T-helper 1 cell treated with Interleukin-12 subunit alpha and Interleukin-12 subunit beta and Interleukin-4 antibody, amounts not matched to agents 30 μg/mL and 1 μg/mL, for 36 hours (primary cell): ENCODE measurements at regions not wholly inside any gene's neighbourhood (a gene's known extent, or its start where the extent isn't known, plus 50 kb on each side); places are given as distances from the start of the nearest gene placed in this dataset.

ENCODE experiments used
- H3K27ac Mint-ChIP-seq: one replicate; pipeline ENCODE4 v1.8.0; 2021; ENCODE audit warnings: mild to moderate bottlenecking, mixed read lengths
- H3K27me3 Mint-ChIP-seq: one replicate; pipeline ENCODE4 v1.8.0; 2021; ENCODE audit warnings: low read depth, mixed read lengths
- H3K36me3 Mint-ChIP-seq: one replicate; pipeline ENCODE4 v1.8.0; 2021; ENCODE audit warnings: low read depth, mixed read lengths
- H3K4me1 Mint-ChIP-seq: one replicate; pipeline ENCODE4 v1.8.0; 2021; ENCODE audit warnings: low read depth, mixed read lengths
- H3K4me3 Mint-ChIP-seq: one replicate; pipeline ENCODE4 v1.8.0; 2021; ENCODE audit warnings: mild to moderate bottlenecking, moderate library complexity, mixed read lengths
- H3K9me3 Mint-ChIP-seq: one replicate; pipeline ENCODE4 v1.8.0; 2021; ENCODE audit warnings: mixed read lengths

GRCh38 chr15:69951256-69951897 is 146.3 kb downstream of the TLE3 start:
- no peaks in the 10 kb centered on the region for H3K4me1 Mint-ChIP-seq
- H3K4me3 Mint-ChIP-seq, result no peak overlapping the region
- peaks cover 4% of the 10 kb centered on the region for H3K27me3 Mint-ChIP-seq
- no peaks in the 10 kb centered on the region for H3K36me3 Mint-ChIP-seq
- H3K27ac Mint-ChIP-seq, result no peak overlapping the region
- no peaks in the 10 kb centered on the region for H3K9me3 Mint-ChIP-seq

- no peaks in the 10 kb centered on the region for H3K36me3 Mint-ChIP-seq
- H3K27ac Mint-ChIP-seq, result no peak overlapping the region
- H3K9me3 Mint-ChIP-seq, result no peaks in the 10 kb centered on the region
- peaks cover 4% of the 10 kb centered on the region for H3K27me3 Mint-ChIP-seq
- H3K4me1 Mint-ChIP-seq, result no peaks in the 10 kb centered on the region
- no peak overlapping the region for H3K4me3 Mint-ChIP-seq
Measured at GRCh38 chr15:69951898-69952555, 145.7 kb downstream of the TLE3 start.

GRCh38 chr15:69953051-69953450 is 144.7 kb downstream of the TLE3 start:
- no peak overlapping the region for H3K27ac Mint-ChIP-seq
- no peaks in the 10 kb centered on the region for H3K9me3 Mint-ChIP-seq
- H3K27me3 Mint-ChIP-seq, result peaks cover 4% of the 10 kb centered on the region
- H3K4me1 Mint-ChIP-seq, result no peaks in the 10 kb centered on the region
- H3K36me3 Mint-ChIP-seq, result no peaks in the 10 kb centered on the region
- no peak overlapping the region for H3K4me3 Mint-ChIP-seq

- no peak overlapping the region for H3K4me3 Mint-ChIP-seq
- H3K36me3 Mint-ChIP-seq, result no peaks in the 10 kb centered on the region
- no peak overlapping the region for H3K27ac Mint-ChIP-seq
- no peaks in the 10 kb centered on the region for H3K9me3 Mint-ChIP-seq
- peaks cover 4% of the 10 kb centered on the region for H3K27me3 Mint-ChIP-seq
- H3K4me1 Mint-ChIP-seq, result no peaks in the 10 kb centered on the region
Measured at GRCh38 chr15:69953816-69954215, 143.9 kb downstream of the TLE3 start.

- no peaks in the 10 kb centered on the region for H3K36me3 Mint-ChIP-seq
- H3K4me3 Mint-ChIP-seq, result no peak overlapping the region
- no peaks in the 10 kb centered on the region for H3K9me3 Mint-ChIP-seq
- no peaks in the 10 kb centered on the region for H3K4me1 Mint-ChIP-seq
- H3K27me3 Mint-ChIP-seq, result peaks cover 4% of the 10 kb centered on the region
- no peak overlapping the region for H3K27ac Mint-ChIP-seq
Measured at GRCh38 chr15:69954666-69955065, 143.1 kb downstream of the TLE3 start.

GRCh38 chr15:69955240-69955894 is 142.3 kb downstream of the TLE3 start:
- no peak overlapping the region for H3K27ac Mint-ChIP-seq

GRCh38 chr15:69956417-69956816 is 141.3 kb downstream of the TLE3 start:
- Mint-ChIP-seq H3K36me3 (no peaks in the 10 kb centered on the region), H3K27ac (no peak overlapping the region), H3K9me3 (no peaks in the 10 kb centered on the region), H3K4me3 (no peak overlapping the region), H3K27me3 (peaks cover 7% of the 10 kb centered on the region), H3K4me1 (no peaks in the 10 kb centered on the region)

More at GRCh38 chr15:69955240-69955894, 142.3 kb downstream of the TLE3 start:
- Mint-ChIP-seq H3K36me3 (no peaks in the 10 kb centered on the region), H3K4me3 (no peak overlapping the region), H3K27me3 (peaks cover 4% of the 10 kb centered on the region), H3K9me3 (no peaks in the 10 kb centered on the region), H3K4me1 (no peaks in the 10 kb centered on the region)

- no peaks in the 10 kb centered on the region for H3K9me3 Mint-ChIP-seq
- H3K27me3 Mint-ChIP-seq, result peaks cover 8% of the 10 kb centered on the region
- H3K27ac Mint-ChIP-seq, result no peak overlapping the region
- H3K4me3 Mint-ChIP-seq, result no peak overlapping the region
- H3K36me3 Mint-ChIP-seq, result no peaks in the 10 kb centered on the region
- no peaks in the 10 kb centered on the region for H3K4me1 Mint-ChIP-seq
Measured at GRCh38 chr15:69957175-69957574, 140.5 kb downstream of the TLE3 start.

GRCh38 chr15:69958496-69959084 is 139.1 kb downstream of the TLE3 start:
- Mint-ChIP-seq H3K4me3 (no peak overlapping the region), H3K27me3 (peaks cover 16% of the 10 kb centered on the region), H3K4me1 (no peaks in the 10 kb centered on the region), H3K27ac (no peak overlapping the region), H3K9me3 (no peaks in the 10 kb centered on the region), H3K36me3 (no peaks in the 10 kb centered on the region)

- Mint-ChIP-seq H3K27ac (no peak overlapping the region), H3K4me1 (no peaks in the 10 kb centered on the region), H3K27me3 (peaks cover 30% of the 10 kb centered on the region), H3K36me3 (no peaks in the 10 kb centered on the region), H3K9me3 (no peaks in the 10 kb centered on the region), H3K4me3 (no peak overlapping the region)
Measured at GRCh38 chr15:69962561-69962960, 135.2 kb downstream of the TLE3 start.

- H3K9me3 Mint-ChIP-seq, result no peaks in the 10 kb centered on the region
- no peaks in the 10 kb centered on the region for H3K36me3 Mint-ChIP-seq
- no peaks in the 10 kb centered on the region for H3K4me1 Mint-ChIP-seq
- H3K4me3 Mint-ChIP-seq, result no peak overlapping the region
- H3K27me3 Mint-ChIP-seq, result peaks cover 32% of the 10 kb centered on the region
- no peak overlapping the region for H3K27ac Mint-ChIP-seq
Measured at GRCh38 chr15:69963385-69963784, 134.3 kb downstream of the TLE3 start.

GRCh38 chr15:69971771-69972170 is 125.9 kb downstream of the TLE3 start:
- Mint-ChIP-seq H3K4me3 (no peak overlapping the region), H3K27ac (no peak overlapping the region), H3K9me3 (no peaks in the 10 kb centered on the region), H3K36me3 (no peaks in the 10 kb centered on the region), H3K4me1 (no peaks in the 10 kb centered on the region), H3K27me3 (peaks cover 41% of the 10 kb centered on the region)

- Mint-ChIP-seq H3K27me3 (peaks cover 38% of the 10 kb centered on the region), H3K27ac (no peak overlapping the region), H3K4me3 (no peak overlapping the region), H3K4me1 (no peaks in the 10 kb centered on the region), H3K36me3 (no peaks in the 10 kb centered on the region), H3K9me3 (no peaks in the 10 kb centered on the region)
Measured at GRCh38 chr15:69972436-69972835, 125.3 kb downstream of the TLE3 start.

- Mint-ChIP-seq H3K9me3 (no peaks in the 10 kb centered on the region), H3K27me3 (peaks cover 38% of the 10 kb centered on the region), H3K4me1 (no peaks in the 10 kb centered on the region), H3K4me3 (no peak overlapping the region), H3K27ac (no peak overlapping the region), H3K36me3 (no peaks in the 10 kb centered on the region)
Measured at GRCh38 chr15:69973102-69973714, 124.5 kb downstream of the TLE3 start.
